ENCODE measurements at regions not wholly inside any gene's neighbourhood (a gene's known extent, or its start where the extent isn't known, plus 50 kb on each side); places are given as distances from the start of the nearest gene placed in this dataset.

- H3K4me1 Mint-ChIP-seq = no peaks in the 10 kb centered on the region
- no peak overlapping the region for H3K4me3 Mint-ChIP-seq
- H3K36me3 Mint-ChIP-seq = no peaks in the 10 kb centered on the region
- no peak for DNase-seq
- ATAC-seq (replicated peaks) = no peak
- no peaks in the 10 kb centered on the region for H3K27me3 Mint-ChIP-seq
- no peak overlapping the region for H3K27ac Mint-ChIP-seq
- H3K9me3 Mint-ChIP-seq = peaks cover 9 to 11% of the 10 kb centered on the region in 2 donors
Measured at GRCh38 chr10:44234483-44234875, 150.4 kb downstream of the CXCL12 start.

- DNase-seq (no peak), ATAC-seq (replicated peaks) (no peak)
- Mint-ChIP-seq H3K36me3 (no peaks in the 10 kb centered on the region), H3K4me3 (no peak overlapping the region), H3K27ac (no peak overlapping the region), H3K27me3 (no peaks in the 10 kb centered on the region), H3K9me3 (peaks cover 8 to 11% of the 10 kb centered on the region in 2 donors), H3K4me1 (no peaks in the 10 kb centered on the region)
Measured at GRCh38 chr10:44233561-44234482, 151.1 kb downstream of the CXCL12 start.

- DNase-seq (no peak), ATAC-seq (replicated peaks) (no peak)
- no peak overlapping the region for H3K4me3 Mint-ChIP-seq
- no peaks in the 10 kb centered on the region for H3K36me3 Mint-ChIP-seq
- no peak overlapping the region for H3K27ac Mint-ChIP-seq
- peaks cover 13 to 25% of the 10 kb centered on the region in 2 donors for H3K9me3 Mint-ChIP-seq
- no peaks in the 10 kb centered on the region for H3K4me1 Mint-ChIP-seq
- no peaks in the 10 kb centered on the region for H3K27me3 Mint-ChIP-seq
Measured at GRCh38 chr10:44217274-44217820, 167.6 kb downstream of the CXCL12 start.

- Mint-ChIP-seq H3K27me3 (no peaks in the 10 kb centered on the region), H3K36me3 (no peaks in the 10 kb centered on the region), H3K4me1 (no peaks in the 10 kb centered on the region), H3K4me3 (no peak overlapping the region), H3K27ac (no peak overlapping the region), H3K9me3 (peaks cover 13 to 25% of the 10 kb centered on the region in 2 donors)
- DNase-seq (no peak), ATAC-seq (replicated peaks) (no peak)
Measured at GRCh38 chr10:44216073-44216472, 168.8 kb downstream of the CXCL12 start.

- Mint-ChIP-seq H3K36me3 (no peaks in the 10 kb centered on the region), H3K27me3 (no peaks in the 10 kb centered on the region), H3K9me3 (peaks cover 5 to 7% of the 10 kb centered on the region in 2 donors), H3K4me1 (no peaks in the 10 kb centered on the region), H3K4me3 (no peak overlapping the region), H3K27ac (no peak overlapping the region)
- ATAC-seq (replicated peaks) = no peak
- no peak for DNase-seq
Measured at GRCh38 chr10:44209811-44210210, 175.1 kb downstream of the CXCL12 start.

- Mint-ChIP-seq H3K4me3 (no peak overlapping the region), H3K27me3 (no peaks in the 10 kb centered on the region)
- ATAC-seq (replicated peaks) = no peak
Measured at GRCh38 chr10:44207160-44207559, 177.7 kb downstream of the CXCL12 start.

GRCh38 chr10:44206127-44206818 is 178.6 kb downstream of the CXCL12 start:
- Mint-ChIP-seq H3K4me1 (no peaks in the 10 kb centered on the region), H3K27me3 (no peaks in the 10 kb centered on the region), H3K4me3 (no peak overlapping the region), H3K27ac (no peak overlapping the region), H3K36me3 (no peaks in the 10 kb centered on the region), H3K9me3 (peaks cover 4 to 5% of the 10 kb centered on the region in 2 donors)
- DNase-seq (no peak), ATAC-seq (replicated peaks) (no peak)

More at GRCh38 chr10:44207160-44207559, 177.7 kb downstream of the CXCL12 start:
- no peak for DNase-seq
- no peaks in the 10 kb centered on the region for H3K36me3 Mint-ChIP-seq
- no peaks in the 10 kb centered on the region for H3K4me1 Mint-ChIP-seq
- no peak overlapping the region for H3K27ac Mint-ChIP-seq
- H3K9me3 Mint-ChIP-seq = peaks cover 0 to 4% of the 10 kb centered on the region in 2 donors

- ATAC-seq (replicated peaks) (no peak), DNase-seq (no peak)
- Mint-ChIP-seq H3K4me1 (no peaks in the 10 kb centered on the region), H3K4me3 (no peak overlapping the region), H3K9me3 (peaks cover 4 to 8% of the 10 kb centered on the region in 2 donors), H3K36me3 (no peaks in the 10 kb centered on the region), H3K27ac (no peak overlapping the region), H3K27me3 (no peaks in the 10 kb centered on the region)
Measured at GRCh38 chr10:44205067-44205466, 179.8 kb downstream of the CXCL12 start.

GRCh38 chr10:44203535-44203934 is 181.4 kb downstream of the CXCL12 start:
- Mint-ChIP-seq H3K4me3 (no peak overlapping the region), H3K36me3 (no peaks in the 10 kb centered on the region), H3K9me3 (peaks cover 4 to 8% of the 10 kb centered on the region in 2 donors), H3K4me1 (no peaks in the 10 kb centered on the region), H3K27ac (no peak overlapping the region), H3K27me3 (no peaks in the 10 kb centered on the region)
- no peak for ATAC-seq (replicated peaks)
- no peak for DNase-seq

- no peak overlapping the region for H3K4me3 Mint-ChIP-seq
- no peaks in the 10 kb centered on the region for H3K4me1 Mint-ChIP-seq
- no peaks in the 10 kb centered on the region for H3K36me3 Mint-ChIP-seq
- H3K27ac Mint-ChIP-seq = no peak overlapping the region
- H3K9me3 Mint-ChIP-seq = peaks cover 4 to 8% of the 10 kb centered on the region in 2 donors
- no peaks in the 10 kb centered on the region for H3K27me3 Mint-ChIP-seq
- ATAC-seq (replicated peaks) (no peak), DNase-seq (no peak)
Measured at GRCh38 chr10:44202952-44203351, 181.9 kb downstream of the CXCL12 start.

GRCh38 chr10:44201656-44202055 is 183.2 kb downstream of the CXCL12 start:
- Mint-ChIP-seq H3K4me3 (no peak overlapping the region), H3K9me3 (peaks cover 4 to 8% of the 10 kb centered on the region in 2 donors), H3K36me3 (no peaks in the 10 kb centered on the region), H3K27ac (no peak overlapping the region), H3K4me1 (no peaks in the 10 kb centered on the region), H3K27me3 (no peaks in the 10 kb centered on the region)
- ATAC-seq (replicated peaks) = no peak
- no peak for DNase-seq

GRCh38 chr10:44201011-44201410 is 183.9 kb downstream of the CXCL12 start:
- no peaks in the 10 kb centered on the region for H3K36me3 Mint-ChIP-seq
- peaks cover 4 to 8% of the 10 kb centered on the region in 2 donors for H3K9me3 Mint-ChIP-seq
- no peaks in the 10 kb centered on the region for H3K27me3 Mint-ChIP-seq
- H3K4me3 Mint-ChIP-seq = no peak overlapping the region
- H3K27ac Mint-ChIP-seq = no peak overlapping the region
- no peaks in the 10 kb centered on the region for H3K4me1 Mint-ChIP-seq
- ATAC-seq (replicated peaks) (no peak), DNase-seq (no peak)

- Mint-ChIP-seq H3K27me3 (no peaks in the 10 kb centered on the region), H3K4me1 (no peaks in the 10 kb centered on the region), H3K27ac (no peak overlapping the region), H3K9me3 (peaks cover 4 to 8% of the 10 kb centered on the region in 2 donors), H3K4me3 (no peak overlapping the region), H3K36me3 (no peaks in the 10 kb centered on the region)
- DNase-seq (no peak), ATAC-seq (replicated peaks) (no peak)
Measured at GRCh38 chr10:44199991-44200655, 184.8 kb downstream of the CXCL12 start.

GRCh38 chr10:44199267-44199666 is 185.6 kb downstream of the CXCL12 start:
- peaks cover 4 to 8% of the 10 kb centered on the region in 2 donors for H3K9me3 Mint-ChIP-seq
- no peaks in the 10 kb centered on the region for H3K27me3 Mint-ChIP-seq
- ATAC-seq (replicated peaks) (no peak), DNase-seq (no peak)
- H3K36me3 Mint-ChIP-seq = no peaks in the 10 kb centered on the region
- no peak overlapping the region for H3K4me3 Mint-ChIP-seq
- no peak overlapping the region for H3K27ac Mint-ChIP-seq
- H3K4me1 Mint-ChIP-seq = no peaks in the 10 kb centered on the region

All from stimulated activated naive B cell treated with anti-CD40 and anti-IgM and Interleukin-4, amounts not matched to agents 10 μg/mL and 1 μg/mL and 100 μg/mL, for 72 hours (primary cell).